ENCODE measurements at regions not wholly inside any gene's neighbourhood (a gene's known extent, or its start where the extent isn't known, plus 50 kb on each side); places are given as distances from the start of the nearest gene placed in this dataset.

- TF ChIP-seq POLR2A (IDR thresholded peaks at IDR 0.05) (no peak), CTCF (IDR thresholded peaks at IDR 0.05) (no peak), POLR2AphosphoS5 (IDR thresholded peaks at IDR 0.05) (no peak)
Observed at GRCh38 chr3:124140746-124141145, 148.8 kb upstream of the ROPN1 start.
